Memory B cell (primary cell): ENCODE measurements at regions not wholly inside any gene's neighbourhood (a gene's known extent, or its start where the extent isn't known, plus 50 kb on each side); places are given as distances from the start of the nearest gene placed in this dataset.

Source experiments
- ATAC-seq: fragments of 150-1000 bp; cut with Tn5 transposase; 2 replicates; pipeline ENCODE4 v1.10.0; 2021; ENCODE audit warnings: low read depth, mild to moderate bottlenecking, moderate library complexity
- DNase-seq, 2 donors: peaks; one replicate each; pipeline ENCODE4 v3.0.0; 2022; ENCODE audit warnings: low spot score in 2 of 2
- H3K27ac Mint-ChIP-seq: one replicate; pipeline ENCODE4 v1.8.0; 2022; ENCODE audit warnings: mild to moderate bottlenecking, moderate library complexity, mixed read lengths
- H3K27me3 Mint-ChIP-seq: one replicate; pipeline ENCODE4 v1.8.0; 2022; ENCODE audit warnings: mixed read lengths
- H3K36me3 Mint-ChIP-seq: one replicate; pipeline ENCODE4 v1.8.0; 2022; ENCODE audit warnings: mild to moderate bottlenecking, mixed read lengths
- H3K4me1 Mint-ChIP-seq: one replicate; pipeline ENCODE4 v1.8.0; 2022; ENCODE audit warnings: mixed read lengths
- H3K4me3 Mint-ChIP-seq: one replicate; pipeline ENCODE4 v1.8.0; 2022; ENCODE audit warnings: mild to moderate bottlenecking, moderate library complexity, mixed read lengths
- H3K9me3 Mint-ChIP-seq: one replicate; pipeline ENCODE4 v1.8.0; 2022; ENCODE audit warnings: mixed read lengths

DNA sequence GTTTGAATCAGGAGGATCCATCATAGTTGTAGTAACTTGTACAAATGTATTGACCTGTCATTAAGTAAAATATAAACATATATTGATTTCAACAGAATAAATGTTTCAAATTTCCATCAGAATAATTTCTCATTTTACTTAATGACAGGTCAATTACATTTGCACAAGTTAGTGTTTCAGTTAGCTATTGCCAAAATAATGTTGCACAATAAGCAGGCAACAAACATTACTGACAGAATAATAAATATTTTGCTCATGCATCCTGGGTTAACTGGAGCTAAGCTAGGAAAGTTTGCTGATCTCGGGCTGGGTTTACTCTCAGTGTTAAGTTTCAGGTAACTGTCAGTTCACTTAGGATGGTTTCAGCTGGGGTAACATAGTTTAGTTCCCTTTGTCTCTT is 822.4 kb downstream of the KCNT2 start:
- Mint-ChIP-seq H3K4me3 (no peak overlapping the region), H3K27me3 (no peaks in the 10 kb centered on the region), H3K27ac (no peak overlapping the region), H3K9me3 (peaks cover 8% of the 10 kb centered on the region), H3K4me1 (no peaks in the 10 kb centered on the region), H3K36me3 (no peaks in the 10 kb centered on the region)
- ATAC-seq (no peak), DNase-seq (no peak)

DNA sequence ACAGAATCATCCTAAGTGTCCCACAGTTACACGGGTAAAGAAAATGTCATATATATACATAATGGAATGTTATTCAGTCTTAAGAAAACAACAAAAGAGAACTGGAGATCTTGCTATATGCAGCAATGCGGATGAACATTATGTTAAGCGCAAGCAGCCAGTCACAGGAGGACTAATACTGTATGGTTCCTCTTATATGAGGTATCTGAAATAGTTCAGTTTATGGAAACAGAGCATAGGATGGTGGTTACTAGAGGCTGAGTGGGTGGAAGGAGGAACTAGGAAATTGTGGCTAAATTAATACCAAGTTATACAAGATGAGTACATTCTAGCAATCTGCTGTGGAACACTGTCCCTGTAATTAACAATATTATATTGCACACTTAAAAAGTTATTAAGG is 834.3 kb downstream of the KCNT2 start:
- H3K27ac Mint-ChIP-seq: no peak overlapping the region
- ATAC-seq (no peak), DNase-seq (no peak)
- no peaks in the 10 kb centered on the region for H3K27me3 Mint-ChIP-seq
- H3K9me3 Mint-ChIP-seq: no peaks in the 10 kb centered on the region
- H3K4me3 Mint-ChIP-seq: no peak overlapping the region
- no peaks in the 10 kb centered on the region for H3K36me3 Mint-ChIP-seq
- H3K4me1 Mint-ChIP-seq: no peaks in the 10 kb centered on the region

DNA sequence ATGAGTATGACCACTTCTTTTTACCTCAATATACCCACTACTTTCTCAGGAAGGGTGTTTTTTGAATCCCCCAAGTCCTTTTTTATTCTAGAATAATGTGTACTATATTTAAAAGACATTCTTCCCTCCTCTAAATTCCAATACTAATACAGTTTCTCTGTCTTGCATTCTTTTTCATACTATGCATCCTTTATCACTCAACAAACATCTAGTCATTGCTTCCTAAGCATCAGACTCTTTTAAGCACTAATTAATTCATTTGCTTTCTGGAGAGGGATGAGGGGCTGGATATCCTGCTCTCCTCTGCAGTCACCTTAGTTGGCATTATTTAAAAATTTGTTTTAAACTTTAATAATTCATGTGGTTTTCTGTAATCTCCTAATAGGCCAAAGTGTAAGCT is 838.8 kb downstream of the KCNT2 start:
- no peak for ATAC-seq
- no peaks in the 10 kb centered on the region for H3K4me1 Mint-ChIP-seq
- H3K9me3 Mint-ChIP-seq: no peaks in the 10 kb centered on the region

DNA sequence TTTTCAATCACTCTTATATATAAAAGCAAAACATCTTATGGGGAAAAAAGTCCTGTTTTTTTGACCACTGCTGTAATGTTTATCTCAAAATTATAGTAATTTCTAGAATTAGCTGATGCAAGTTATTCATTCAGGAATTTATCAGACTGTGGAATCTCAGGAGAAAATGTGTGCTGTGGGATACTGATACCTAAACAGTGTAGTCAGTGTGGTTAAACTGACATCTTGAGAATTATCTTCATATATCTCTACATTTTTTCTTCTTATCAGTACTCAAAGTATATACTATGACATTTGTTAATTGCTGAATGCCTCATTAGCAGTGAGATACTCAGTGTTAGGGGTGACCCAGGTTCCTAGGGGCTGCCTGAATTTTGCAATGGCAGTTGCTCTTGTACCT is 839.3 kb downstream of the KCNT2 start:
- no peak overlapping the region for H3K4me3 Mint-ChIP-seq
- no peaks in the 10 kb centered on the region for H3K4me1 Mint-ChIP-seq
- H3K27me3 Mint-ChIP-seq: no peaks in the 10 kb centered on the region
- H3K9me3 Mint-ChIP-seq: no peaks in the 10 kb centered on the region
- no peak for ATAC-seq
- H3K27ac Mint-ChIP-seq: no peak overlapping the region
- H3K36me3 Mint-ChIP-seq: no peaks in the 10 kb centered on the region
- DNase-seq: no peak

More for the DNA sequence above, 838.8 kb downstream of the KCNT2 start:
- Mint-ChIP-seq H3K4me3 (no peak overlapping the region), H3K27ac (no peak overlapping the region), H3K36me3 (no peaks in the 10 kb centered on the region), H3K27me3 (no peaks in the 10 kb centered on the region)
- no peak for DNase-seq

DNA sequence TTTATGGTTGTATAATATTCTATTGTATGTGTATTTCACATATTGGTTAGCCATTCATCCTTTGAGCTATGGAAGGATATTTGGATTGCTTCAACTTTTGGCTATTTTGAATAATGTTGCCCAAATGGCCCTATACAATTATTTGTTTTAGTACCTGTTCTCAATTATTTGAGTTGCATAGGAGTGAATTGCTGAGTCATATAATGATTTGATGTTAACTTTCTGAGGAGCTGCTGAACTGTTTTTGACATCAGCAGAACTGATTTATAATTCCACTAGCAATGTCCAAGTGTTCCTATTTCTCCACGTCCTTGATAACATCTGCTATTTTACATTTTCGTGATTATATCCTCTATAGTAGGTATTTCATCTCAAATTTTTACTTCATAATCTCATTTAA is 839.9 kb downstream of the KCNT2 start:
- Mint-ChIP-seq H3K4me3 (no peak overlapping the region), H3K4me1 (no peaks in the 10 kb centered on the region), H3K36me3 (no peaks in the 10 kb centered on the region), H3K27me3 (no peaks in the 10 kb centered on the region), H3K27ac (no peak overlapping the region), H3K9me3 (no peaks in the 10 kb centered on the region)
- DNase-seq (no peak), ATAC-seq (no peak)

DNA sequence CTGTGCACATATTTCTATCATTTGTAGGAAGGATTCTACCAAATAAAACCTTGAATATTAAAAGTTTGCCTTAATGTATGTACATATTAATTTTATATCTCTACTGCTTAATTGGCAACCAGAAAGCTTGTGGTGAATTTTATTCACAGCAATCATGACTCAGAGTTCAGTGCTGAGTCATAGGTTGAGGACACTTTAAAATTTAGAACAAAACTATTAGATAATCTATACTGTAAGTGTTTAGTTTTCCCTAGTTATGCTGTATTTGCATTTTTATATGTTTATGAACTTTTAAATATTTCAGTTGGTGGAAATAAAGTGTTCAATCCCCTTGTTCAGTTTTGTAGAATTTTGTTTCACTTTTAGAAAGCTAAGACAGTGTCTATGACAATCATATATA is 841.5 kb downstream of the KCNT2 start:
- no peak for ATAC-seq
- H3K27ac Mint-ChIP-seq: no peak overlapping the region

DNA sequence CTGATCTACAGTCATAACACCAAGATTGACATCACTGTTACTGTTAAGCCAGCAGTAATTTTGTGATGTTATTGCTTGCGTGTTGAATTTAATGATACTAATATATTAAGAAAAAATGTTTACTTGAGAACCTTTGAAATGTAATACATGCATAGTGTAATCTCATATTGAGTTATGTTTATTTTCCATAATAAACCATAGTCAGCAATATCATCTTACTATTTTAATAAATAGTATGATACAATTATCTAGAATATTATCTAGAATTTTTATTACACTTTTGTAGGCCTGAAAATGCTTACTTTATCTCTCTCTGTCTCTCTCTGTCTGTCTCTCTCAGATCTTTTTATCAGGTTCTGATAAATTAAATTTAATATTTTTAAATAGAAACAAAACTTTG is 843.1 kb downstream of the KCNT2 start:
- ATAC-seq: no peak
- Mint-ChIP-seq H3K4me1 (no peaks in the 10 kb centered on the region), H3K36me3 (no peaks in the 10 kb centered on the region), H3K27me3 (no peaks in the 10 kb centered on the region), H3K27ac (no peak overlapping the region), H3K4me3 (no peak overlapping the region), H3K9me3 (no peaks in the 10 kb centered on the region)
- no peak for DNase-seq

More for the DNA sequence above, 841.5 kb downstream of the KCNT2 start:
- H3K4me3 Mint-ChIP-seq: no peak overlapping the region
- H3K9me3 Mint-ChIP-seq: no peaks in the 10 kb centered on the region
- no peaks in the 10 kb centered on the region for H3K36me3 Mint-ChIP-seq
- H3K4me1 Mint-ChIP-seq: no peaks in the 10 kb centered on the region
- no peak for DNase-seq
- no peaks in the 10 kb centered on the region for H3K27me3 Mint-ChIP-seq

DNA sequence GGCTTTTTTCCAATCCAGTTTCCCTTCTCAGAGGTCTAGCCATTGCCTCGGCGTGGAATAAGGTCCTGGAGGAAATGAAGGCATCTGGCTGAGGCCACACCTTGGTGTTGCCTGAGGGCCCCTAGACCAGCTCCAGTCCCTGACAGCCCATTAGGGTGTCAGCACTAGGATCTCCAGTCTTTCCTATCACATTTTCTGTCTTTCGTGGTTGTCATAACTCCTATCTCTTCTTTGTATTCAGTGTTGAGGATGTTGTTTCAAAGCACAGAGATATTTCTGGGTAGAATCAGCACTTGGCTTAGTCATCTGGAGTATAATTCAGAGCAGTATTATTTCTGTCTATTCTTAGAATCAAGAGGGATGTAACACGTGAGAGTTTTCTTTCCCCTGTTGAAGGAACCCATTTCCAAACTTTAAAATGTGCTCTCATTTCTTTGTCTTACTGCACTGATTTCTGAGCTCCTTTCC is 844.3 kb downstream of the KCNT2 start:
- no peaks in the 10 kb centered on the region for H3K27me3 Mint-ChIP-seq
- H3K9me3 Mint-ChIP-seq: no peaks in the 10 kb centered on the region
- H3K36me3 Mint-ChIP-seq: no peaks in the 10 kb centered on the region
- no peak for ATAC-seq
- no peak overlapping the region for H3K4me3 Mint-ChIP-seq
- no peak for DNase-seq
- H3K27ac Mint-ChIP-seq: no peak overlapping the region
- no peaks in the 10 kb centered on the region for H3K4me1 Mint-ChIP-seq

DNA sequence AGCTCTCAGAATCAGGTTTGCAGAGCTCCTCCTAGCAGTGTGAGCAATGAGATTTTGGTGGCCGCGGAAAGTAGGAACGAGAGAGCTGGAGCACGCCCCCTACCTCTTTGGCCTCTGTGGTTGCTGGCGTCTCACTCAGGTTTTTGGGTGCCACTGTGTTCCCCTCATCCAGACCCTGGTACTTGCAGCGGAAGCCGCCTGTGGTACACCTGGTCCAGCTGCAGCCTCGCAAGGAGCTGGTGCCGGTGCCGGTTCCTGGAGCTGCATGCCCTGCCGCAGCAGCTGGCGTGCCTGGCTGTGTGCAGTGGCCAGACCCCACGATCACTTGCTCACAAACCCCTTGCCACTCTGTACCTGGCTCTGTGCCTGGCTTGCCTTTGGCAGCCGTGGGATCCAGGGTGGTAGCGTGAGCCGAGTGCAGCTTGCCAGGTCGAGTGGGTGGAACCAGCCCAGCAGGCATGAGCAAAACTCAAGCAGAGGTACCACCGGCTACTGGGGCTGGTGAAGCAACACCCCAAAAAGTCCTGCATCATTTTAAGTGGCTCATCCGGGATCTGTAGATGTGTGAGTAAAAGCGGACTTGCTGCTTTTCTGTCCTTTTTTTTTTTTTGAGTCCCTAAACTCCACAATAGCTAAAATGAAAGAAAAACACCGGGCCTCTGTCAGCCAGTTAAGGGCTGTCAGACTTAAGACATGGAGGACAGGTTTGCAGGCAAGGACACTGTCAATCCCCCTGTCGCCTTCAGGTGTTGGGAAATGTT is 844.9 kb downstream of the KCNT2 start:
- no peak for DNase-seq
- H3K27ac Mint-ChIP-seq: no peak overlapping the region
- H3K4me1 Mint-ChIP-seq: no peaks in the 10 kb centered on the region
- no peaks in the 10 kb centered on the region for H3K27me3 Mint-ChIP-seq
- ATAC-seq: no peak
- H3K9me3 Mint-ChIP-seq: no peaks in the 10 kb centered on the region
- H3K4me3 Mint-ChIP-seq: no peak overlapping the region
- no peaks in the 10 kb centered on the region for H3K36me3 Mint-ChIP-seq

DNA sequence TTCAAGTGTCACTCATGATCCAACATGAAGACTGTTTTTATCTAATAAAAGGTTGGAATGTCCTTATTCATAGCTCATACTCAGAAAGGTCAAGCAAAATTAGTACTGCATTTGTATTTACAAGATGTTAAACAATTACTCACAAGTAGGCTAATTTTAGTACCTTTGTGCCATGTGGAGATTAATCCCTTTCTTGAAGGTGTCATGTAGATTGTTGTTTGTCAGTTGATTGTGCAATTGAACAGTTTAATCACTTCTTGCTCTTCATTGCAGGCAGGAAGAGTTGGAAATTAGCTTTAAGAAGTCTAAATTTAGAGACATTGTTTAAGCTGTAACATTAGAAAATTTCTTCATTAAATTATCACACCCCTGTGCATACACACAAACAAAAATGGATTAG is 847.1 kb downstream of the KCNT2 start:
- Mint-ChIP-seq H3K9me3 (no peaks in the 10 kb centered on the region), H3K36me3 (no peaks in the 10 kb centered on the region), H3K4me3 (no peak overlapping the region), H3K4me1 (no peaks in the 10 kb centered on the region), H3K27ac (no peak overlapping the region), H3K27me3 (no peaks in the 10 kb centered on the region)
- ATAC-seq (no peak), DNase-seq (no peak)

DNA sequence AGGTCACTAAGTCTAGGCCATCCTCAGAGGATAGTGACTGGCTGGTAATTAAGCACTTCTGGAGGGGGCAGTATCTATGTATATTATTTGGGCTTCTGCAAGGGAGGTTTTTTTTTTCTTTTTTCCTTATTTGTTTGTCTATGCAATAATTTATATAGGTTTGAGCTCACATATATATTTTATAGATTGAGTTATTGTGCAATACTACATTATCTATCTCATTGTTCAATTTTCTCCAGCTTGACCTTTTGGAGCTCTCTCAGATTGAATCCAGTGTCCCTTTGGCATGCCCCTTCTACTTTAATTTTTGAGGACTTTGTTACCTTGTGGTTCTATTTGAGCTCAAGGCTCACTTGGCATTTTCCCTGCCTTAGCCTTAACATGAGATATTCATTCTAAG is 852.1 kb downstream of the KCNT2 start:
- Mint-ChIP-seq H3K4me3 (no peak overlapping the region), H3K27me3 (no peaks in the 10 kb centered on the region), H3K9me3 (no peaks in the 10 kb centered on the region), H3K4me1 (no peaks in the 10 kb centered on the region), H3K27ac (no peak overlapping the region), H3K36me3 (no peaks in the 10 kb centered on the region)
- ATAC-seq (no peak), DNase-seq (no peak)

DNA sequence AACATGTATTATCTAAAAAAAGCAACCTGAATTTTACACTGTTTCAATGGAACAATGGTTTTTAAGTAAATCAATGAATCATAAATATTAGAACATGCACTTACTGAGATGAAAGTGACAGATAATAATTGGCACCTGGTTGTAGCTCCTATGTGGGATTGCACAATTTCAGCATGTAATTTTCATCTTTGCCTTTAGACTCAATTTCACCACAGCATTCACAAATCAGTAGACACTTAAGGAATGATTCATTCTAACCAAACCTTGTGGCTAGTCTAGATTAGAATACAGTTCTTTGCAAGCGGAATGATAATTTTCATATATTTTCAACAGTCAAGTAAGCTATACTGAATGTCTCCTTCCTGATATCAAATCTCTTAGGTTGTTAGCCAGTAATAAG is 853.4 kb downstream of the KCNT2 start:
- DNase-seq (no peak), ATAC-seq (no peak)
- Mint-ChIP-seq H3K27me3 (no peaks in the 10 kb centered on the region), H3K27ac (no peak overlapping the region), H3K4me1 (no peaks in the 10 kb centered on the region), H3K9me3 (no peaks in the 10 kb centered on the region), H3K36me3 (no peaks in the 10 kb centered on the region), H3K4me3 (no peak overlapping the region)

DNA sequence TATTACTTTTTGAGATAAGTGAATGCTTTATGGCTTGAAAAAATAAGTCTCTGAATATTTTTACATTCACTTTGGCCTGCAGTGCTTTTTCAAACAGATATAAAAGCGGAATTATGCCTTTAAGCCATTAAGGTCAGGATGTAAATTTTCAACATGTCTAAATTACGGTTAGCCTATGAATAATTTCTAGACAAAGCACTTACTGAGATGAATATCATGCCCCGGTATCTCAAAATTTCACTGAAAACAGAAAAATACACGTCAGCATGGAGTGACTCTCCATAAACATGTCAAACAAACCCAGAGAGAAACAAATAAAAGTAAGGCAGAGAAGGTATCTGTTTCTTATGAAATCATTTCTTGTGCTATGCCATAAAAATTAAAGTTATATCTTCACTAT is 853.9 kb downstream of the KCNT2 start:
- no peak for DNase-seq
- Mint-ChIP-seq H3K27ac (no peak overlapping the region), H3K36me3 (no peaks in the 10 kb centered on the region), H3K9me3 (no peaks in the 10 kb centered on the region), H3K4me1 (no peaks in the 10 kb centered on the region), H3K27me3 (no peaks in the 10 kb centered on the region), H3K4me3 (no peak overlapping the region)
- no peak for ATAC-seq

DNA sequence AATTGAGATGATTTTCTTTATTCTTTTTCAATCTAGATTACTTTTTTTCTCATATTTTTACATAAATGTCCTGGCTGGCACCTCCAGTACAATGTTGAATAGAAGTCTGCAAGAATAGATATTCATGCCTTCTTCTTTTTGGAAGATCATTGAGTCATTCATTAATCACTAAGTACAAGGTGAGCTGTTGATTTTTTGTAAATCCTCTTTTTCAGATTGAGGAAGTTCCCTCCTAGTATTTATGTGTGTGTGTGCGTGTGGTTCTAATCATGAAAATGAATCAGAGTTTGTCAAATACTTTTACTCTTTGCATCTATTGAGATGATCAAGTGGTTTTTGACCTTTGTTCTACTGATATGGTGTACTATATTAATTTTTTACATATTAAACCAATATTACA is 859.3 kb downstream of the KCNT2 start:
- H3K27ac Mint-ChIP-seq: no peak overlapping the region
- H3K4me1 Mint-ChIP-seq: no peaks in the 10 kb centered on the region
- DNase-seq (no peak), ATAC-seq (no peak)
- no peak overlapping the region for H3K4me3 Mint-ChIP-seq
- H3K27me3 Mint-ChIP-seq: no peaks in the 10 kb centered on the region
- H3K9me3 Mint-ChIP-seq: peaks cover 1% of the 10 kb centered on the region
- no peaks in the 10 kb centered on the region for H3K36me3 Mint-ChIP-seq
